C4-2B (cell line): ENCODE measurements at regions not wholly inside any gene's neighbourhood (a gene's known extent, or its start where the extent isn't known, plus 50 kb on each side); places are given as distances from the start of the nearest gene placed in this dataset.

Experiments used
- H3K27ac ChIP-seq: fragments of 450-650 bp; 2 replicates; pipeline ENCODE4 v1.5.1; 2017
- CTCF ChIP-seq: fragments of 450-650 bp; conservative IDR thresholded peaks from 2 replicates; pipeline ENCODE4 v1.5.1; 2017; ENCODE audit warnings: mild to moderate bottlenecking
- ZFX ChIP-seq: fragments of 450-650 bp; IDR thresholded peaks from 2 replicates; pipeline ENCODE4 v1.6.1; 2017

- H3K27ac ChIP-seq: no peak overlapping the region
- TF ChIP-seq ZFX (no peak), CTCF (no peak)
Observed at GRCh38 chr7:84331616-84332015, 137.0 kb upstream of the SEMA3A start.

GRCh38 chr7:84328571-84328970 is 134.0 kb upstream of the SEMA3A start:
- H3K27ac ChIP-seq: no peak overlapping the region
- TF ChIP-seq ZFX: no peak
- TF ChIP-seq CTCF: no peak

- no peak overlapping the region for H3K27ac ChIP-seq
- TF ChIP-seq ZFX (no peak), CTCF (no peak)
Observed at GRCh38 chr7:84324136-84324630, 129.6 kb upstream of the SEMA3A start.

GRCh38 chr7:84317536-84317935 is 122.9 kb upstream of the SEMA3A start:
- no peak overlapping the region for H3K27ac ChIP-seq
- TF ChIP-seq CTCF (no peak), ZFX (no peak)

GRCh38 chr7:84314263-84314662 is 119.7 kb upstream of the SEMA3A start:
- TF ChIP-seq CTCF (no peak), ZFX (no peak)
- H3K27ac ChIP-seq: no peak overlapping the region

GRCh38 chr7:84304407-84304806 is 109.8 kb upstream of the SEMA3A start:
- TF ChIP-seq CTCF (no peak), ZFX (no peak)

GRCh38 chr7:84302949-84303348 is 108.4 kb upstream of the SEMA3A start:
- no peak for TF ChIP-seq ZFX
- TF ChIP-seq CTCF: no peak

More at GRCh38 chr7:84304407-84304806, 109.8 kb upstream of the SEMA3A start:
- no peak overlapping the region for H3K27ac ChIP-seq

More at GRCh38 chr7:84302949-84303348, 108.4 kb upstream of the SEMA3A start:
- no peak overlapping the region for H3K27ac ChIP-seq
